SK-N-SH treated with all-trans-retinoic acid at 6 μM for 48 hours (cell line): ENCODE measurements at regions not wholly inside any gene's neighbourhood (a gene's known extent, or its start where the extent isn't known, plus 50 kb on each side); places are given as distances from the start of the nearest gene placed in this dataset.

Source experiments
- ATAC-seq: fragments of 200-7000 bp; cut with Tn5 transposase; 3 replicates; pipeline ENCODE4 v1.9.1; 2020; ENCODE audit warnings: mild to moderate bottlenecking, moderate library complexity
- ARNTL ChIP-seq: fragments of 450-650 bp; formaldehyde crosslinking; IDR thresholded peaks from 2 replicates; pipeline ENCODE4 v1.5.0; 2020; ENCODE audit warnings: low read depth, mild to moderate bottlenecking, moderate library complexity, borderline replicate concordance
- CSDC2 ChIP-seq: fragments of 250-450 bp; sonication (Bioruptor Pico); IDR thresholded peaks from 2 replicates; pipeline ENCODE4 v1.5.0; 2020; ENCODE audit warnings: mild to moderate bottlenecking, moderate library complexity
- ESRRG ChIP-seq: fragments of 250-450 bp; sonication (Bioruptor Pico); IDR thresholded peaks from 2 replicates; pipeline ENCODE4 v1.6.1; 2021; ENCODE audit warnings: mild to moderate bottlenecking
- GLIS3 ChIP-seq: fragments of 250-450 bp; sonication (Bioruptor Pico); IDR thresholded peaks from 2 replicates; pipeline ENCODE4 v1.5.0; 2020; ENCODE audit warnings: mild to moderate bottlenecking, moderate library complexity
- ISL1 ChIP-seq: fragments of 250-450 bp; sonication (Bioruptor Pico); IDR thresholded peaks from 2 replicates; pipeline ENCODE4 v2.1.2; 2022; ENCODE audit warnings: mild to moderate bottlenecking, moderate library complexity
- OSR1 ChIP-seq: fragments of 250-450 bp; sonication (Bioruptor Pico); IDR thresholded peaks from 2 replicates; pipeline ENCODE4 v1.8.0; 2022; ENCODE audit warnings: moderate library complexity, mild to moderate bottlenecking, inconsistent platforms
- PPARA ChIP-seq: fragments of 250-450 bp; sonication (Bioruptor Pico); IDR thresholded peaks from 2 replicates; pipeline ENCODE4 v1.5.0; 2020; ENCODE audit warnings: mild to moderate bottlenecking, borderline replicate concordance
- RARB ChIP-seq: fragments of 250-450 bp; sonication (Bioruptor Pico); IDR thresholded peaks from 2 replicates; pipeline ENCODE4 v1.8.0; 2021; ENCODE audit warnings: mild to moderate bottlenecking, moderate library complexity
- SNAI2 ChIP-seq: fragments of 250-450 bp; sonication (Bioruptor Pico); IDR thresholded peaks from 2 replicates; pipeline ENCODE4 v1.5.0; 2020; ENCODE audit warnings: mild to moderate bottlenecking, moderate library complexity
- TCF4 ChIP-seq: fragments of 250-450 bp; sonication (Bioruptor Pico); IDR thresholded peaks from 2 replicates; pipeline ENCODE4 v1.8.0; 2021; ENCODE audit warnings: mild to moderate bottlenecking, moderate library complexity, borderline replicate concordance
- TOX ChIP-seq: fragments of 250-450 bp; sonication (Bioruptor Pico); IDR thresholded peaks from 2 replicates; pipeline ENCODE4 v1.8.0; 2021; ENCODE audit warnings: mild to moderate bottlenecking, moderate library complexity, borderline replicate concordance
- ZC3H10 ChIP-seq: fragments of 250-450 bp; sonication (Bioruptor Pico); IDR thresholded peaks from 2 replicates; pipeline ENCODE4 v1.5.1; 2021; ENCODE audit warnings: mild to moderate bottlenecking, moderate library complexity
- ZFP3 ChIP-seq: fragments of 250-450 bp; sonication (Bioruptor Pico); IDR thresholded peaks from 2 replicates; pipeline ENCODE4 v1.5.0; 2020; ENCODE audit warnings: mild to moderate bottlenecking, moderate library complexity
- ZFP30 ChIP-seq: fragments of 450-650 bp; formaldehyde crosslinking; IDR thresholded peaks from 2 replicates; pipeline ENCODE4 v1.5.0; 2022; ENCODE audit warnings: mild to moderate bottlenecking, moderate library complexity
- ZNF565 ChIP-seq: fragments of 450-650 bp; formaldehyde crosslinking; conservative IDR thresholded peaks from 2 replicates; pipeline ENCODE4 v1.5.0; 2020; ENCODE audit warnings: low read depth, mild to moderate bottlenecking, moderate library complexity
- ZNF70 ChIP-seq: fragments of 450-650 bp; formaldehyde crosslinking; IDR thresholded peaks from 2 replicates; pipeline ENCODE4 v1.5.0; 2020; ENCODE audit warnings: mild to moderate bottlenecking, moderate library complexity
- ZNF8 ChIP-seq: fragments of 450-650 bp; formaldehyde crosslinking; IDR thresholded peaks from 2 replicates; pipeline ENCODE4 v1.5.0; 2020; ENCODE audit warnings: mild to moderate bottlenecking, moderate library complexity
- TF ChIP-seq, protein P1 (sequence below): fragments of 250-450 bp; sonication (Bioruptor Pico); IDR thresholded peaks from 2 replicates; pipeline ENCODE4 v1.5.1; 2021; ENCODE audit warnings: mild to moderate bottlenecking, moderate library complexity
- TF ChIP-seq, protein P2 (sequence below): fragments of 250-450 bp; sonication (Bioruptor Pico); IDR thresholded peaks from 2 replicates; pipeline ENCODE4 v1.5.0; 2020; ENCODE audit warnings: mild to moderate bottlenecking, moderate library complexity
- TF ChIP-seq, protein P3 (sequence below): fragments of 250-450 bp; sonication (Bioruptor Pico); IDR thresholded peaks from 2 replicates; pipeline ENCODE4 v1.8.0; 2021; ENCODE audit warnings: low read depth, mild to moderate bottlenecking, moderate library complexity, borderline replicate concordance
- TF ChIP-seq, protein P4 (sequence below): fragments of 250-450 bp; sonication (Bioruptor Pico); IDR thresholded peaks from 2 replicates; pipeline ENCODE4 v1.8.0; 2020; ENCODE audit warnings: mild to moderate bottlenecking, moderate library complexity, borderline replicate concordance

DNA sequence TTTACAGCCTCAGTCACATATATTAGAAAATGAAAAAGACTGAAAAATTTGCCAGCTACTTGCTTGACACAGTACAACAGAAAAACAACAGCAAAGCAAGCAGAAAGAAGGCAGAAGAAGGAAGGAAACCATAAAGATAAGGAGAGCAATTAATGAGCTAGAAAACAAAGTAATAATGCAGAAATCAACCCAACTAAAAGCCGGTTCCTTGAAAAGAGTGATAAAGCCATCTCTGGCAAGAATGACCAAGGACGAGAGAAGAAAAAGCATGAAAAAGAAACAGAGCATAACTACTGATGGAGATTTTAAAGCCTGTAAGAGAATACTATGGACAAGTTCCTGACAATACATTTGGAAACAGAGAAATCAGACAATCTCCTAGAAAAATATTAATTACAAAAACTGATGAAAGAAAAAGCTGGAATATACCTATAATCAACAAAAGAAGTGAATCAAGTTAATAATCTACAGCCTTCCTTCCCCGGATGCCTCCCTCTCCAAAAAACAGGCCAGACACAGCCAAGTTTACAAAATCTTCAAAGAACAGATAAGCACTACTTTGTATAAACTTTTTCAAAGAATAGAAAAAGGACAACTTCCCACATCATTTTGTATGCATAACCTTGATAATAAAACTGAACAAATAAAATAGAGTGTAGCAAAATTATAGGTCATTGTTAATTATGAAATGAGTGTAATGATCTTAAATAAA is 204.0 kb downstream of the BAMBI start:
- TF ChIP-seq PPARA: no peak
- TF ChIP-seq OSR1: no peak
- TF ChIP-seq, protein P1, sequence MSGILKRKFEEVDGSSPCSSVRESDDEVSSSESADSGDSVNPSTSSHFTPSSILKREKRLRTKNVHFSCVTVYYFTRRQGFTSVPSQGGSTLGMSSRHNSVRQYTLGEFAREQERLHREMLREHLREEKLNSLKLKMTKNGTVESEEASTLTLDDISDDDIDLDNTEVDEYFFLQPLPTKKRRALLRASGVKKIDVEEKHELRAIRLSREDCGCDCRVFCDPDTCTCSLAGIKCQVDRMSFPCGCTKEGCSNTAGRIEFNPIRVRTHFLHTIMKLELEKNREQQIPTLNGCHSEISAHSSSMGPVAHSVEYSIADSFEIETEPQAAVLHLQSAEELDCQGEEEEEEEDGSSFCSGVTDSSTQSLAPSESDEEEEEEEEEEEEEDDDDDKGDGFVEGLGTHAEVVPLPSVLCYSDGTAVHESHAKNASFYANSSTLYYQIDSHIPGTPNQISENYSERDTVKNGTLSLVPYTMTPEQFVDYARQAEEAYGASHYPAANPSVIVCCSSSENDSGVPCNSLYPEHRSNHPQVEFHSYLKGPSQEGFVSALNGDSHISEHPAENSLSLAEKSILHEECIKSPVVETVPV (CRISPR knock-in tag): no peak
- TF ChIP-seq ZFP30 (CRISPR knock-in tag): no peak
- TF ChIP-seq, protein P2, sequence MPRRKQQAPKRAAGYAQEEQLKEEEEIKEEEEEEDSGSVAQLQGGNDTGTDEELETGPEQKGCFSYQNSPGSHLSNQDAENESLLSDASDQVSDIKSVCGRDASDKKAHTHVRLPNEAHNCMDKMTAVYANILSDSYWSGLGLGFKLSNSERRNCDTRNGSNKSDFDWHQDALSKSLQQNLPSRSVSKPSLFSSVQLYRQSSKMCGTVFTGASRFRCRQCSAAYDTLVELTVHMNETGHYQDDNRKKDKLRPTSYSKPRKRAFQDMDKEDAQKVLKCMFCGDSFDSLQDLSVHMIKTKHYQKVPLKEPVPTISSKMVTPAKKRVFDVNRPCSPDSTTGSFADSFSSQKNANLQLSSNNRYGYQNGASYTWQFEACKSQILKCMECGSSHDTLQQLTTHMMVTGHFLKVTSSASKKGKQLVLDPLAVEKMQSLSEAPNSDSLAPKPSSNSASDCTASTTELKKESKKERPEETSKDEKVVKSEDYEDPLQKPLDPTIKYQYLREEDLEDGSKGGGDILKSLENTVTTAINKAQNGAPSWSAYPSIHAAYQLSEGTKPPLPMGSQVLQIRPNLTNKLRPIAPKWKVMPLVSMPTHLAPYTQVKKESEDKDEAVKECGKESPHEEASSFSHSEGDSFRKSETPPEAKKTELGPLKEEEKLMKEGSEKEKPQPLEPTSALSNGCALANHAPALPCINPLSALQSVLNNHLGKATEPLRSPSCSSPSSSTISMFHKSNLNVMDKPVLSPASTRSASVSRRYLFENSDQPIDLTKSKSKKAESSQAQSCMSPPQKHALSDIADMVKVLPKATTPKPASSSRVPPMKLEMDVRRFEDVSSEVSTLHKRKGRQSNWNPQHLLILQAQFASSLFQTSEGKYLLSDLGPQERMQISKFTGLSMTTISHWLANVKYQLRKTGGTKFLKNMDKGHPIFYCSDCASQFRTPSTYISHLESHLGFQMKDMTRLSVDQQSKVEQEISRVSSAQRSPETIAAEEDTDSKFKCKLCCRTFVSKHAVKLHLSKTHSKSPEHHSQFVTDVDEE: no peak
- TF ChIP-seq RARB: no peak
- TF ChIP-seq ARNTL (CRISPR knock-in tag): no peak
- TF ChIP-seq, protein P3, sequence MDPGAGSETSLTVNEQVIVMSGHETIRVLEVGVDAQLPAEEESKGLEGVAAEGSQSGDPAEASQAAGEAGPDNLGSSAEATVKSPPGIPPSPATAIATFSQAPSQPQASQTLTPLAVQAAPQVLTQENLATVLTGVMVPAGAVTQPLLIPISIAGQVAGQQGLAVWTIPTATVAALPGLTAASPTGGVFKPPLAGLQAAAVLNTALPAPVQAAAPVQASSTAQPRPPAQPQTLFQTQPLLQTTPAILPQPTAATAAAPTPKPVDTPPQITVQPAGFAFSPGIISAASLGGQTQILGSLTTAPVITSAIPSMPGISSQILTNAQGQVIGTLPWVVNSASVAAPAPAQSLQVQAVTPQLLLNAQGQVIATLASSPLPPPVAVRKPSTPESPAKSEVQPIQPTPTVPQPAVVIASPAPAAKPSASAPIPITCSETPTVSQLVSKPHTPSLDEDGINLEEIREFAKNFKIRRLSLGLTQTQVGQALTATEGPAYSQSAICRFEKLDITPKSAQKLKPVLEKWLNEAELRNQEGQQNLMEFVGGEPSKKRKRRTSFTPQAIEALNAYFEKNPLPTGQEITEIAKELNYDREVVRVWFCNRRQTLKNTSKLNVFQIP (CRISPR knock-in tag): no peak
- TF ChIP-seq GLIS3 (CRISPR knock-in tag): no peak
- no peak for TF ChIP-seq TOX (CRISPR knock-in tag)
- TF ChIP-seq ESRRG (CRISPR knock-in tag): no peak
- TF ChIP-seq CSDC2 (CRISPR knock-in tag): no peak
- no peak for TF ChIP-seq ISL1
- TF ChIP-seq SNAI2 (CRISPR knock-in tag): no peak
- no peak for TF ChIP-seq ZNF70 (CRISPR knock-in tag)
- no peak for TF ChIP-seq TCF4
- no peak for TF ChIP-seq ZFP3 (CRISPR knock-in tag)
- TF ChIP-seq ZC3H10 (CRISPR knock-in tag): no peak
- no peak for TF ChIP-seq ZNF565 (CRISPR knock-in tag)
- ATAC-seq: no peak

DNA sequence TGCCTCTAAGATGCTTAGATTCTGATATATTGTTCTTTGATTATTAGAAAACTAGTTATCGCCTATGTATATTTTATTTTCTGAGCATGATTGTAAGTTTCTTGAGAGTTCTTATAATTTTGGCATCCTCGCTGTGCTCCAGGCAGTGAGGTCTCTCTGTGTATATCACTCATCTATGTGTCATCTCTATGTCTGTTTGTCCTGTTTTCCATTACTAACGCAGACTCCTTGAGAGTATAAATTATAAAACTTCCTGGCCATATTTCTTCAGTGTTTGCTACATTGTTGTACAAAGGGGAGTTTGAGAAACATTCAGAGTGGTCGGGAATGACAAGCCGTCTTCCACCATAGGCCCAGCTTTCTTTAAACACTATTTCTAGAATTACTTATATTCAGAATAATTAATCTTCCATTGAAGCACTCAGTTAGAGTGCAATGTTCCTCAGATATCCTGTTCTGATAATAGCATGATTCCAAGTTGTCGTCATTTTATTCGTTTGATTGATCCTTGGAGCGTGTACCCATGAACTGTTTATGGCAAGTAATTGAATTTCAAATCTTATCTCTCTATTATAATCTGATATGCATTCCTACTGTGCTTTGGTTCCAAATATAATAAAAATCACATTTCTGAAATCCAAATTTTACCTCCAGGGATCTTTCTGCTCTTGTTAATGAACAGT is 206.6 kb downstream of the BAMBI start:
- no peak for ATAC-seq
- no peak for TF ChIP-seq ZNF8
- TF ChIP-seq TOX (CRISPR knock-in tag): no peak
- 0 out of 2 replicates have a peak, but pooled peaks have one; percentile 28 for TF ChIP-seq ISL1
- TF ChIP-seq, protein P3 (CRISPR knock-in tag): no peak
- TF ChIP-seq, protein P4, sequence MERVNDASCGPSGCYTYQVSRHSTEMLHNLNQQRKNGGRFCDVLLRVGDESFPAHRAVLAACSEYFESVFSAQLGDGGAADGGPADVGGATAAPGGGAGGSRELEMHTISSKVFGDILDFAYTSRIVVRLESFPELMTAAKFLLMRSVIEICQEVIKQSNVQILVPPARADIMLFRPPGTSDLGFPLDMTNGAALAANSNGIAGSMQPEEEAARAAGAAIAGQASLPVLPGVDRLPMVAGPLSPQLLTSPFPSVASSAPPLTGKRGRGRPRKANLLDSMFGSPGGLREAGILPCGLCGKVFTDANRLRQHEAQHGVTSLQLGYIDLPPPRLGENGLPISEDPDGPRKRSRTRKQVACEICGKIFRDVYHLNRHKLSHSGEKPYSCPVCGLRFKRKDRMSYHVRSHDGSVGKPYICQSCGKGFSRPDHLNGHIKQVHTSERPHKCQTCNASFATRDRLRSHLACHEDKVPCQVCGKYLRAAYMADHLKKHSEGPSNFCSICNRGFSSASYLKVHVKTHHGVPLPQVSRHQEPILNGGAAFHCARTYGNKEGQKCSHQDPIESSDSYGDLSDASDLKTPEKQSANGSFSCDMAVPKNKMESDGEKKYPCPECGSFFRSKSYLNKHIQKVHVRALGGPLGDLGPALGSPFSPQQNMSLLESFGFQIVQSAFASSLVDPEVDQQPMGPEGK (CRISPR knock-in tag): no peak
